Fibroblast of lung (primary cell): ENCODE measurements at regions not wholly inside any gene's neighbourhood (a gene's known extent, or its start where the extent isn't known, plus 50 kb on each side); places are given as distances from the start of the nearest gene placed in this dataset.
A peak's percentile ranks its signal among the peaks of the same experiment; 100 is the strongest.

ENCODE experiments used
- DNase-seq, 2 donors: peaks; one replicate each; pipeline versions ENCODE4 v3.0.0 to v3.0.0-alpha.2; 2010; ENCODE audit warnings: low read depth in 2 of 2
- H2AFZ ChIP-seq: 2 replicates; pipeline ENCODE4 v1.5.1; 2012; ENCODE audit warnings: low read length, control low read depth, inconsistent platforms
- H3K27ac ChIP-seq: 2 replicates; pipeline ENCODE4 v1.5.1; 2011; ENCODE audit warnings: low read length, control low read depth; ENCODE audit not compliant: insufficient read depth
- H3K27me3 ChIP-seq: 2 replicates; pipeline ENCODE4 v1.5.1; 2011; ENCODE audit warnings: mild to moderate bottlenecking, low read length; ENCODE audit not compliant: control insufficient read depth, insufficient read depth
- H3K36me3 ChIP-seq: 2 replicates; pipeline ENCODE4 v1.5.1; 2011; ENCODE audit warnings: low read length; ENCODE audit not compliant: control insufficient read depth, insufficient read depth
- H3K4me1 ChIP-seq: 2 replicates; pipeline ENCODE4 v1.5.1; 2011; ENCODE audit warnings: low read length; ENCODE audit not compliant: control insufficient read depth, insufficient read depth; ENCODE audit errors: extremely low read depth
- H3K4me2 ChIP-seq: 2 replicates; pipeline ENCODE4 v1.5.1; 2011; ENCODE audit warnings: low read length, control low read depth; ENCODE audit not compliant: insufficient read depth; ENCODE audit errors: extremely low read depth
- H3K4me3 ChIP-seq, 4 experiments: fragments of 200-600 bp in 1 of 4; sonication (generic) in 1 of 4; replicated peaks in 1 of 4; 2 replicates each; pipeline ENCODE4 v1.5.1; 2011 to 2016; ENCODE audit warnings: low read length in 4 of 4, low read depth in 3 of 4, mild to moderate bottlenecking in 3 of 4, control low read depth in 2 of 4, inconsistent platforms in 1 of 4, mixed read lengths in 1 of 4; ENCODE audit not compliant: insufficient read depth in 1 of 4; ENCODE audit errors: control extremely low read depth in 1 of 4
- H3K79me2 ChIP-seq: 2 replicates; pipeline ENCODE4 v1.5.1; 2012; ENCODE audit warnings: mild to moderate bottlenecking, low read length, inconsistent platforms; ENCODE audit not compliant: control insufficient read depth, insufficient read depth
- H3K9ac ChIP-seq: 2 replicates; pipeline ENCODE4 v1.5.1; 2011; ENCODE audit warnings: mild to moderate bottlenecking, low read length, control low read depth; ENCODE audit not compliant: insufficient read depth
- H3K9me3 ChIP-seq: 2 replicates; pipeline ENCODE4 v1.5.1; 2012; ENCODE audit warnings: low read depth, low read length; ENCODE audit not compliant: control insufficient read depth, insufficient read depth
- H4K20me1 ChIP-seq: 2 replicates; pipeline ENCODE4 v1.5.1; 2011; ENCODE audit warnings: low read length; ENCODE audit not compliant: control insufficient read depth, insufficient read depth; ENCODE audit errors: extremely low read depth
- EZH2 ChIP-seq: IDR thresholded peaks from 2 replicates; pipeline ENCODE4 v1.5.1; 2012; ENCODE audit warnings: low read length, control low read depth, mild to moderate bottlenecking; ENCODE audit errors: missing control alignments
- TF ChIP-seq, protein P1 (sequence below), 2 donors: IDR thresholded peaks in 1 of 2; conservative IDR thresholded peaks in 1 of 2; 1 replicate in 1 of 2; 2 replicates in 1 of 2; pipeline ENCODE4 v1.5.1; 2011 to 2012; ENCODE audit warnings: low read length in 2 of 2, control low read depth in 1 of 2, inconsistent platforms in 1 of 2, low read depth in 1 of 2, mild to moderate bottlenecking in 1 of 2

DNA sequence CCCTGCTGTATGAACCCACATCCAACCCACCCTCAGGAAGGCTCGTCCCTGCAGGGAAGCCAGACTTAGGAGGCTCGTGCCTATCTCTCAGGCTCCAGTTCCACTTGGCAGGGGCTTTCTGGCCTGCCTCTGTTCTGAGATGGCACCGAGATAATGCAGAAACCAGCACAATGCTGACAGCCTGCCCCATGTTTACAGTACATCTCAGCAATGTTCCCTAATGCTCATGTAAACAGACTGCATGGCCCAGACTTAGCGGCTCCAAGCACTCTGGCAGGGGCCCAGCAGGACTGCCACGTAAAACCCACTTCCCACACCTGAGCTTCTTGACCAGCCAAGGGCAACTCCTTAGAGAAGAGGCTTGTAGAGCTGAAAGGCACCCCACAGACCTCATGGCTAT lies 499.5 kb upstream of the BRINP1 start:
- Histone ChIP-seq H2AFZ (no peak overlapping the region), H3K4me2 (no peak overlapping the region), H3K9ac (no peak overlapping the region), H3K27ac (no peak overlapping the region), H4K20me1 (no peaks in the 10 kb centered on the region), H3K36me3 (no peaks in the 10 kb centered on the region), H3K4me3 (no peak overlapping the region), H3K9me3 (no peaks in the 10 kb centered on the region), H3K4me1 (no peaks in the 10 kb centered on the region), H3K79me2 (no peaks in the 10 kb centered on the region), H3K27me3 (no peaks in the 10 kb centered on the region)
- TF ChIP-seq, protein P1, sequence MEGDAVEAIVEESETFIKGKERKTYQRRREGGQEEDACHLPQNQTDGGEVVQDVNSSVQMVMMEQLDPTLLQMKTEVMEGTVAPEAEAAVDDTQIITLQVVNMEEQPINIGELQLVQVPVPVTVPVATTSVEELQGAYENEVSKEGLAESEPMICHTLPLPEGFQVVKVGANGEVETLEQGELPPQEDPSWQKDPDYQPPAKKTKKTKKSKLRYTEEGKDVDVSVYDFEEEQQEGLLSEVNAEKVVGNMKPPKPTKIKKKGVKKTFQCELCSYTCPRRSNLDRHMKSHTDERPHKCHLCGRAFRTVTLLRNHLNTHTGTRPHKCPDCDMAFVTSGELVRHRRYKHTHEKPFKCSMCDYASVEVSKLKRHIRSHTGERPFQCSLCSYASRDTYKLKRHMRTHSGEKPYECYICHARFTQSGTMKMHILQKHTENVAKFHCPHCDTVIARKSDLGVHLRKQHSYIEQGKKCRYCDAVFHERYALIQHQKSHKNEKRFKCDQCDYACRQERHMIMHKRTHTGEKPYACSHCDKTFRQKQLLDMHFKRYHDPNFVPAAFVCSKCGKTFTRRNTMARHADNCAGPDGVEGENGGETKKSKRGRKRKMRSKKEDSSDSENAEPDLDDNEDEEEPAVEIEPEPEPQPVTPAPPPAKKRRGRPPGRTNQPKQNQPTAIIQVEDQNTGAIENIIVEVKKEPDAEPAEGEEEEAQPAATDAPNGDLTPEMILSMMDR (conservative IDR thresholded peaks at IDR 0.05 in 1 of 2, IDR thresholded peaks at IDR 0.05 in 1 of 2; ENCODE audit: low read depth in 1 of 2, low read length in 2 of 2), result no peak
- TF ChIP-seq EZH2, result no peak
- no peak for DNase-seq

GRCh38 chr9:119861842-119862241 lies 492.6 kb upstream of the BRINP1 start:
- no peak for TF ChIP-seq EZH2
- TF ChIP-seq, protein P1 (conservative IDR thresholded peaks at IDR 0.05 in 1 of 2, IDR thresholded peaks at IDR 0.05 in 1 of 2; ENCODE audit: low read depth in 1 of 2, low read length in 2 of 2), result no peak
- Histone ChIP-seq H3K36me3 (no peaks in the 10 kb centered on the region), H3K27ac (no peak overlapping the region), H3K9ac (no peak overlapping the region), H3K27me3 (no peaks in the 10 kb centered on the region), H3K4me3 (no peak overlapping the region), H4K20me1 (no peaks in the 10 kb centered on the region), H3K4me1 (no peaks in the 10 kb centered on the region), H3K79me2 (no peaks in the 10 kb centered on the region), H2AFZ (no peak overlapping the region), H3K4me2 (no peak overlapping the region), H3K9me3 (no peaks in the 10 kb centered on the region)
- DNase-seq, result peak in 1 of 2 donors; percentile 26

GRCh38 chr9:119859128-119859527 lies 489.9 kb upstream of the BRINP1 start:
- Histone ChIP-seq H3K79me2 (no peaks in the 10 kb centered on the region), H3K9ac (no peak overlapping the region), H3K9me3 (no peaks in the 10 kb centered on the region), H3K27ac (no peak overlapping the region), H3K4me1 (no peaks in the 10 kb centered on the region), H3K36me3 (no peaks in the 10 kb centered on the region), H3K4me2 (no peak overlapping the region), H3K4me3 (no peak overlapping the region), H4K20me1 (no peaks in the 10 kb centered on the region), H2AFZ (no peak overlapping the region), H3K27me3 (no peaks in the 10 kb centered on the region)
- no peak for DNase-seq
- TF ChIP-seq, protein P1 (conservative IDR thresholded peaks at IDR 0.05 in 1 of 2, IDR thresholded peaks at IDR 0.05 in 1 of 2; ENCODE audit: low read depth in 1 of 2, low read length in 2 of 2), result no peak
- TF ChIP-seq EZH2, result no peak
